ENCODE measurements at regions not wholly inside any gene's neighbourhood (a gene's known extent, or its start where the extent isn't known, plus 50 kb on each side); places are given as distances from the start of the nearest gene placed in this dataset.

DNA sequence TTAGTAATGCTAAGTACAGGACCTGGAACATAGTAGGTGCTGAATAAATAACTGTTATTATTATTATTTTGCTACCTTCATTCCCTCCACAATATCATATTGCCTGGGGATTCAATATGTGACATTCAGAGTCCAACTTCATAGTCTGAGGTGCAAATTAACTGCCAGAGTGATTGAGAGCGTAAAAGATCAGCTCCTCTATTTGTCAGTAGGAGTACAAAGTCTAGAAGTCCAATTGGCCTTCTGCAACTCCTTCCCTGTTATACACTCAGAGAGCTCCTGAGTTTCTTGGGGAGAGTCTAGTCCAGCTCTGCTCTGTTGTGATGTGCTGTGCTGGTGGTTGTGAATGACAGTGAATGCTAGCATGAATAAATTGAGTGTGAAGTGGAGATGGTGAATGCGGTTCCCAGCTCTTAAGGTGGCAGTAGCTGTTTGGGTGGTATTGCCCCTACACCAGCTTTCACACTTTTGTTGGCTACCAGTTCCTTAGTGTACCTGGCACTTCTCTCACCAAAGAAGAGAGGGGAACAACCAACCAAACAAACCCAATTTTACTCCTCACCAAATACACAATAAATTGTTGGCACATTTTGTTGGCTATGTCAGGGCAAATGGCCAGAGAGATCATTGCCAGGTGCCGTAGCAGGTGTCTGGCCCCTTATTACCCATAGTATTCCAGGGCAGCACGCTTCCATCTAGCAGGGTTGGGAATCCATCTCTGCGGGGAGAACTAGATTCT, 270.1 kb upstream of the TBL1XR1 start:
- no peak for DNase-seq (ENCODE audit: low read depth in 1 of 2, low spot score in 2 of 2)
- 94% methylated on average over 5 of the region's 5 CpGs; no CpG with 5 or more reads in 1 of the 2 experiments for WGBS, 2 experiments (ENCODE audit: extremely low coverage in 1 of 2, insufficient coverage in 1 of 2, insufficient read length in 1 of 2, insufficient replicate concordance in 2 of 2, low coverage in 1 of 2, low lambda C conversion rate in 2 of 2, missing lambda C conversion rate in 1 of 2)
- Histone ChIP-seq H3K23me2 (ENCODE audit: low read depth, low read length) (no peaks in the 10 kb centered on the region), H3K9ac (replicated peaks in 1 of 4; ENCODE audit: extremely low read depth in 1 of 4, low read depth in 3 of 4, low read length in 3 of 4) (no peak overlapping the region), H3K56ac (replicated peaks; ENCODE audit: insufficient read length, low read depth, low read length) (no peak overlapping the region), H4K8ac (ENCODE audit: extremely low read depth, insufficient read depth, low read length) (no peak overlapping the region), H3K4me1 (replicated peaks in 1 of 4; ENCODE audit: control insufficient read depth in 3 of 4, insufficient read depth in 4 of 4, low read length in 3 of 4) (no peaks in the 10 kb centered on the region), H3K18ac (ENCODE audit: extremely low read depth, low read length) (no peak overlapping the region), H2BK15ac (ENCODE audit: low read length) (no peak overlapping the region), H2BK12ac (ENCODE audit: low read depth, low read length) (no peak overlapping the region), H3K9me3 (ENCODE audit: insufficient read depth in 2 of 2, low read depth in 1 of 2, low read length in 1 of 2) (no peaks in the 10 kb centered on the region), H4K5ac (ENCODE audit: insufficient read length, low read depth, low read length) (no peak overlapping the region), H2BK5ac (ENCODE audit: low read depth, low read length) (no peak overlapping the region), H3K36me3 (ENCODE audit: control insufficient read depth in 2 of 4, insufficient read depth in 4 of 4, low read length in 3 of 4) (no peaks in the 10 kb centered on the region), H2AFZ (ENCODE audit: low read length) (no peak overlapping the region), H3K79me1 (ENCODE audit: low read depth, low read length) (no peaks in the 10 kb centered on the region), H2BK120ac (replicated peaks; ENCODE audit: low read depth, low read length) (no peak overlapping the region), H3K79me2 (ENCODE audit: control insufficient read depth in 1 of 2, insufficient read depth in 2 of 2, low read length in 2 of 2) (no peaks in the 10 kb centered on the region), H3K4me2 (ENCODE audit: insufficient read depth in 1 of 2, low read depth in 2 of 2, low read length in 2 of 2) (no peak overlapping the region), H3K23ac (ENCODE audit: insufficient read length) (no peak overlapping the region), H3K27me3 (replicated peaks in 1 of 4; ENCODE audit: control insufficient read depth in 3 of 4, extremely low read depth in 1 of 4, insufficient read depth in 3 of 4, low read length in 3 of 4) (no peaks in the 10 kb centered on the region), H4K91ac (replicated peaks; ENCODE audit: insufficient read length, low read length) (no peak overlapping the region), H2AK5ac (ENCODE audit: low read depth, low read length) (no peak overlapping the region), H3K14ac (ENCODE audit: insufficient read length) (no peak overlapping the region), H3K4ac (replicated peaks; ENCODE audit: insufficient read length, low read depth, low read length) (no peak overlapping the region), H4K20me1 (replicated peaks in 1 of 2; ENCODE audit: control insufficient read depth in 1 of 2, insufficient read depth in 2 of 2, low read length in 2 of 2) (no peaks in the 10 kb centered on the region), H3K4me3 (ENCODE audit: extremely low read depth in 1 of 4, insufficient read depth in 2 of 4, low read depth in 3 of 4, low read length in 4 of 4) (no peak overlapping the region), H2BK20ac (ENCODE audit: low read length) (no peak overlapping the region), H3K27ac (ENCODE audit: low read depth, low read length) (no peak overlapping the region)
- ChIA-PET CTCF (ENCODE audit: partially characterized antibody) (interaction anchor here (0.6 to 1.5 kb wide), 4 partner anchors 14 to 310 kb away, joined by 3 to 4 read pairs (median 3); no protein-coding TSS in a partner anchor), POLR2A (ENCODE audit: partially characterized antibody) (interaction anchor here (0.6 kb wide), 1 partner anchor 223 kb away, joined by 3 read pairs; no protein-coding TSS in a partner anchor)
- FAIRE-seq, result no peak
- no peak for TF ChIP-seq KDM5A (IDR thresholded peaks at IDR 0.05; ENCODE audit: low read length)
- no peak for TF ChIP-seq ZNF274 (IDR thresholded peaks at IDR 0.05; ENCODE audit: borderline replicate concordance, extremely low read depth, low read length)
- no peak for TF ChIP-seq CEBPB (IDR thresholded peaks at IDR 0.05; ENCODE audit: low read depth, low read length)
- TF ChIP-seq CHD2 (IDR thresholded peaks at IDR 0.05; ENCODE audit: low read length), result no peak
- no peak for TF ChIP-seq BACH1 (IDR thresholded peaks at IDR 0.05; ENCODE audit: low read length)
- TF ChIP-seq SIN3A (conservative IDR thresholded peaks at IDR 0.05 in 1 of 2, IDR thresholded peaks at IDR 0.05 in 1 of 2; ENCODE audit: low read depth in 1 of 2, low read length in 2 of 2), result no peak
- no peak for TF ChIP-seq CBX5 (IDR thresholded peaks at IDR 0.05; ENCODE audit: low read depth, low read length)
- TF ChIP-seq, protein P1, sequence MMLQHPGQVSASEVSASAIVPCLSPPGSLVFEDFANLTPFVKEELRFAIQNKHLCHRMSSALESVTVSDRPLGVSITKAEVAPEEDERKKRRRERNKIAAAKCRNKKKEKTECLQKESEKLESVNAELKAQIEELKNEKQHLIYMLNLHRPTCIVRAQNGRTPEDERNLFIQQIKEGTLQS (IDR thresholded peaks at IDR 0.05; ENCODE audit: insufficient read depth, low read depth, low read length), result no peak
- TF ChIP-seq KDM1A (IDR thresholded peaks at IDR 0.05; ENCODE audit: borderline replicate concordance, low read length), result no peak
- TF ChIP-seq GTF2F1 (IDR thresholded peaks at IDR 0.05; ENCODE audit: borderline replicate concordance, low read depth, low read length), result no peak
- TF ChIP-seq JUN (IDR thresholded peaks at IDR 0.05; ENCODE audit: low read depth, low read length), result no peak
- TF ChIP-seq YY1 (IDR thresholded peaks at IDR 0.05; ENCODE audit: low read depth, low read length), result no peak
- no peak for TF ChIP-seq POLR2AphosphoS5 (IDR thresholded peaks at IDR 0.05; ENCODE audit: low read depth, low read length)
- TF ChIP-seq FOSL1 (IDR thresholded peaks at IDR 0.05; ENCODE audit: insufficient read depth, low read depth, low read length), result no peak
